Gastrocnemius medialis (tissue), 4 donors: ENCODE measurements at regions not wholly inside any gene's neighbourhood (a gene's known extent, or its start where the extent isn't known, plus 50 kb on each side); places are given as distances from the start of the nearest gene placed in this dataset.

Source experiments
- POLR2A ChIP-seq, 2 donors: fragments of 450-650 bp; IDR thresholded peaks; one replicate each; pipeline ENCODE4 v1.6.1; 2017; ENCODE audit warnings: antibody characterized with exemption in 2 of 2, mild to moderate bottlenecking in 2 of 2, moderate library complexity in 2 of 2
- TF ChIP-seq, protein P1 (sequence below), 5 experiments: fragments of 450-650 bp in 3 of 5; fragments of 200-600 bp in 2 of 5; sonication (generic) in 2 of 5; IDR thresholded peaks in 4 of 5; conservative IDR thresholded peaks in 1 of 5; 1 replicate in 4 of 5; 2 replicates in 1 of 5; pipeline ENCODE4 v1.5.1; 2016 to 2019; ENCODE audit warnings: antibody characterized with exemption in 5 of 5, mild to moderate bottlenecking in 3 of 5, moderate library complexity in 3 of 5

DNA sequence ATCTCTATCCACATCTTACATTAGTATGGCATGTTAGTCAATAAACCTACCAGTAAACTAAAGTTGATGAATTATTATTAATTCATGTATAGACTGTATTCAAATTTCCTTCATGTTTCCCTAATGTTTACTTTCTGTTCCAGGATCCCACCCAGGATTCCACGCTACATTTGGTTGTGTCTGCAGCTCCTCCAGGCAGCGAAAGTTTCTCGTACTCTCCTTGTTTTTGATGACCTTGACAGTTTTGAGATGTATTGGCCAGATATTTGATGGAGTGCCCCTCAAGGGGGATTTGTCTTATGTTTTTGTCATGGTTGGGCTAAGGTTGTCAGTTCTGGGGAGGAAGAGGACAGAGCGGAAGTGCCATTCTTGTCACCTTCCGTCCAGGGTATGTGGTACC, 445.2 kb upstream of the CDH4 start:
- no peak for TF ChIP-seq POLR2A (IDR thresholded peaks at IDR 0.05)
- TF ChIP-seq, protein P1, sequence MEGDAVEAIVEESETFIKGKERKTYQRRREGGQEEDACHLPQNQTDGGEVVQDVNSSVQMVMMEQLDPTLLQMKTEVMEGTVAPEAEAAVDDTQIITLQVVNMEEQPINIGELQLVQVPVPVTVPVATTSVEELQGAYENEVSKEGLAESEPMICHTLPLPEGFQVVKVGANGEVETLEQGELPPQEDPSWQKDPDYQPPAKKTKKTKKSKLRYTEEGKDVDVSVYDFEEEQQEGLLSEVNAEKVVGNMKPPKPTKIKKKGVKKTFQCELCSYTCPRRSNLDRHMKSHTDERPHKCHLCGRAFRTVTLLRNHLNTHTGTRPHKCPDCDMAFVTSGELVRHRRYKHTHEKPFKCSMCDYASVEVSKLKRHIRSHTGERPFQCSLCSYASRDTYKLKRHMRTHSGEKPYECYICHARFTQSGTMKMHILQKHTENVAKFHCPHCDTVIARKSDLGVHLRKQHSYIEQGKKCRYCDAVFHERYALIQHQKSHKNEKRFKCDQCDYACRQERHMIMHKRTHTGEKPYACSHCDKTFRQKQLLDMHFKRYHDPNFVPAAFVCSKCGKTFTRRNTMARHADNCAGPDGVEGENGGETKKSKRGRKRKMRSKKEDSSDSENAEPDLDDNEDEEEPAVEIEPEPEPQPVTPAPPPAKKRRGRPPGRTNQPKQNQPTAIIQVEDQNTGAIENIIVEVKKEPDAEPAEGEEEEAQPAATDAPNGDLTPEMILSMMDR (IDR thresholded peaks at IDR 0.05 in 4 of 5, conservative IDR thresholded peaks at IDR 0.05 in 1 of 5): no peak
